ENCODE measurements at regions not wholly inside any gene's neighbourhood (a gene's known extent, or its start where the extent isn't known, plus 50 kb on each side); places are given as distances from the start of the nearest gene placed in this dataset.

DNA sequence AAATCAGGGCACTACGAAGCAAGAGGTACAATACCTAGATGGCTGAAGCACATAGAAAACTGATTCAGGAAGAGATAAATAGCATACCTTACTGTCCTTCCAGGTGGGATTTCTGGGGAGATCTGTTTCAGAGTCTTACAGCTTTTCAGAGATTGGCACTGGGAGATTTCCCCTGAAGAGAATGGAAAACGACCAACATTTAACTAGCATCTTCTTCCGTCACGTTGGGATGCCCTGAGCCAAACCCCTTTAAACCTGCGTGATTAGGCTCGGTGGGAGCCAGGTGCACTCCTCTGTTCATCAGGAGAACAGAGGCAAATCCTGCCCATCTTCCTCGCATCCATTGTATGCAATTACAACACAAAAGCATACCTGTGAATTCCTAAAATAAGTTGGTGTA lies 614.5 kb downstream of the HDGFL1 start:
- no peak for DNase-seq (ENCODE audit: low read depth in 4 of 4, low spot score in 3 of 4)

- peak in 3 of 4 donors; percentile 36 to 43 (median 42) for DNase-seq (ENCODE audit: low read depth in 4 of 4, low spot score in 3 of 4)
Measured at GRCh38 chr6:23184351-23184750, 615.0 kb downstream of the HDGFL1 start.

DNA sequence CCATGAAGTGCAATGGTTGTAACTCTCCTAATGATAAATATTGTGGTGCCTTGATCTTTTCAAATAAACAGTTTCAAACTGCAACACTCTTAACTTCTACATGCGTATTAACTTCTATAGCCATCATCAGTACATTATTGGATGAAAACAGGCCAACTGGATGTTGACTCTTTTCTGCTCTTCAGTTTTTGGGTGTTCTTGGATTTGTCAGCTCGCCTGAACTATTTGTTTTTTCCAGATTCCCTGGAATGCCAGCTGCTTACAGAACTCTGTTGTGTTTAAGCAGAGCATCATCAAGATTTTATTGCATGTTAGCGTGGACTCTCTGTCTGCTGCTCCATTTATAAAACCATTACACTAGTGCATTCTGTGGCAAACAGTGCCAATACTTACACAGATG lies 626.1 kb downstream of the HDGFL1 start:
- DNase-seq (ENCODE audit: low read depth in 4 of 4, low spot score in 3 of 4), result no peak

DNA sequence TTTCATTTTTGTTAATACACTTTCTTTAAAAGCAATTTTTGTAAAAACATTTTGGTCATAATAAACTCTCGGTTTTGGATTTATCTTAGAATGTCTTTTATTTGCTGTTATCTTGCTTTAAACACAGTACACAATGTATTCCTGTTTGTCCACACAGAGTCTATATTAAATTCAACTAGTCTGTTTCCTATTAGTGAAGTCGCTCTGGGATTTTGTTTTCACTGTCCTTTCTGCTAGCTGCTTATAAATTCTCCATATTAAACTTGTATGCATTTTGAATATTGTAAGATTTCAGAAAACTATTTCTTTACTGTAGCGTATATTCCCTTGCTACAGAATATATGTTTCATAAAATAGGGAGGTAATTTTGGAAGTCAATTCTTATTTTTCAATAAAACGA lies 630.2 kb downstream of the HDGFL1 start:
- DNase-seq (ENCODE audit: low read depth in 4 of 4, low spot score in 3 of 4), result no peak

GRCh38 chr6:23200946-23201345 lies 631.6 kb downstream of the HDGFL1 start:
- peak in 3 of 4 donors; percentile 28 to 42 (median 40) for DNase-seq (ENCODE audit: low read depth in 4 of 4, low spot score in 3 of 4)

GRCh38 chr6:23202207-23202606 lies 632.8 kb downstream of the HDGFL1 start:
- no peak for DNase-seq (ENCODE audit: low read depth in 4 of 4, low spot score in 3 of 4)

- DNase-seq (ENCODE audit: low read depth in 4 of 4, low spot score in 3 of 4), result no peak
Measured at GRCh38 chr6:23212398-23212797, 643.0 kb downstream of the HDGFL1 start.

DNA sequence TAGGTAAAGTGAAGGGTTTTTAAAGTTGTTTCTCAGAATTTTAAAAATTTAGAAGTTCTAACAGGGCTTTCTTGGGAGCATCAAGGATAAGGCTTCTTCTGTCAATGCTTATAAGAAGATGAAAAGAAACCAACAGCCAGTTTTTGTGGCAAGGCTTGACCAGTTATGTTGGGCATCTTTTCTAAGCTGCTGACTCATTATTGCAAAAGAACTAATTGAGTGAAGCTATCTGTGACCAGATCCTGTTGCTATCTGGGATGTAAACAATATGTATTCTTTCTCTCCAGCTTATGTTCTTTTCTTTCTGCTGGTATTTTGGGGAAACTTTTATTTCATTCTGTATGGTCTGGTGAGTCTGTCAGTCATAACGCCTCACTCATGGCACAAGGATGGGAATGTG lies 643.8 kb downstream of the HDGFL1 start:
- DNase-seq (ENCODE audit: low read depth in 4 of 4, low spot score in 3 of 4), result no peak

DNA sequence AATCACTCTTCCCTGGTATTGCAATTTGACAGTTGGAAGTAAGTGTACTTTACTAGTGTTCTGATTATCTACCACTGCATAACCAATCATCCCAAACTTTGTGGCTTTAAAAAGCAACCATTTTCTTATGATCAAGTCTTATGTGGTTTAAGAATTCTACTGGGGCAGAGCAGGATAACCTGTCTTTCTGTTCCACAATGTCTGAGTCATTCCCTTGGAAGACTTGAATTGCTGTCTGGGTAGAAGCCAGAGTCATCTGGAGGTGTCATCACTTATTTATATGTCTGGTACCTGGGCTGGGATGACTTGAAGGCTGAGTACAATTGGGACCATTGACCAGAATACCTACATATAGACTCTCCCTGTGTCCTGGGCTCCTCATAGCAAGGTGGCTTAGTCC lies 644.3 kb downstream of the HDGFL1 start:
- DNase-seq (ENCODE audit: low read depth in 4 of 4, low spot score in 3 of 4), result no peak

- no peak for DNase-seq (ENCODE audit: low read depth in 4 of 4, low spot score in 3 of 4)
Measured at GRCh38 chr6:23218751-23219150, 649.4 kb downstream of the HDGFL1 start.

DNA sequence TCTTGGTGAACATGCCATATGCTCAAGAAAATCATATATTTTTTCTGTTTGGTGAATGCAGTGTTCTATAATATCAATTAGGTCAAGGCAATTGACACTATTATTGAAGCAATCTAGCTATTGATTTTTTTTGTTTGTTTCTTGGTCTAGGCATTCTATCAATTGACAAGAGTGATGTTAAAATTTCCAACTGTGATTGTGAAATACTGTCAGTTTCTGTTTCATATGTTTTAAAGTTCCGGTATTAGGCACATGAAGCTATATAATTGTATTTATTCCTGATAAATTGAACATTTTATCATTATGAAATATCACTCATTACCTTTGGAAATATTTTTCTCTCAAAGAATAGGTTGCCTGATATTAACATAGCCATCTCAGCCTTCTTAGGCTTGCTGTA lies 653.4 kb downstream of the HDGFL1 start:
- no peak for DNase-seq (ENCODE audit: low read depth in 4 of 4, low spot score in 3 of 4)

GRCh38 chr6:23224540-23224939 lies 655.2 kb downstream of the HDGFL1 start:
- DNase-seq (ENCODE audit: low read depth in 4 of 4, low spot score in 3 of 4), result no peak

GRCh38 chr6:23228439-23229024 lies 659.2 kb downstream of the HDGFL1 start:
- no peak for DNase-seq (ENCODE audit: low read depth in 4 of 4, low spot score in 3 of 4)

DNA sequence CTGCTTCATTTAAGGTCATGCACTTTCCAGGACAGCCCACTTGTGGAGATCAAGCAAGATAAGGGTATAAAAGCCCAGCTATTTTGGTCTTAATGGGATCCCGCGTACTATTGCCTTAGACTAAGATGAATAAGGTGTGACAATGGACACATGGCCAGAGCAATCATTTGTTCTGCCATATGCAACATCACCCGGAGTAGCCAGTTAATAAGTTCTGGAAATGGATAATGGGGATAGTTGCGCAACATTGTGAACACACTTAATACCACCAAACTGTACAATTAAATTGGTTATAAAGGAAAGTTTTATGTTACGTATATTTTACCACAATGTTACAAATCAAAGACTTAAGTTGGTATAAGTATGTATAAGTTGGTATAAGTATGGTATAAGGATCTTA lies 674.5 kb downstream of the HDGFL1 start:
- DNase-seq (ENCODE audit: low read depth in 4 of 4, low spot score in 3 of 4), result no peak

GRCh38 chr6:23244300-23244699 lies 674.9 kb downstream of the HDGFL1 start:
- DNase-seq (ENCODE audit: low read depth in 4 of 4, low spot score in 3 of 4), result no peak

DNA sequence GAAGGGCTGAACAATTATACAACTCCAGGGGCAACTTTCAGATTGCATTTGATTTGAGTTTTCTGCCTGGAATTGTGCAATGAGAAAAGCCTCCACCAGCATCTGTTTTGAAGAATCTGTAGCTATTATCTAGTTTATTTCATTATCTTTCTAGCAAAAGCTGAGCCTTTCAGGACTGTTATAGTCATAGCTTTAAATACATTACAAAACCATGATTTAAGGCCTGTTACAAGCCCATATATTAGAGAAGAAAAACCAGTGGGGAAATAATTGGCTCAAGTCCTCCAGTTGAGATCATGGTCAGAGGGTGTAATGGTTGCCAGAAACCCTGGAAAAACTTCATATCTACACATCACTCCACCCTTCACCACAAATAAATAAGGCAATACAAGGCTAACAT lies 676.2 kb downstream of the HDGFL1 start:
- DNase-seq (ENCODE audit: low read depth in 4 of 4, low spot score in 3 of 4), result no peak

DNA sequence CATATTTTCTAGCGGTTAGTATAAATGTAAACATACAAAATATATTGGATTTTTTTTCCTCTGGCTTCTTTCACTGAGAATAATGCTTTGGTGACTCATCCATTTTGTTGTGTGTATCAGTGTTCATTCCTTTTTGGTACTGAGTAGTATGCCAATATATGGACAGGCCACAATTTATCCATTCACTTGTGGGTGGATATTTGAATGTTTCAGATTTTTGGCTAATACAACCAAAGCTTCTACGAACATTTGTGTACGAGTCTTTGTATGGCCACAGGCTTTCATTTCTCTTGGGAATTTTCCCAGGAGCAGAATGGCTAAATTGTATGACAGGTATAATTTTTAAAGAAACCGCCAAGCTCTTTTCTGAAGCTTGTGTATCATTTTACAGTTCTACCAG lies 677.5 kb downstream of the HDGFL1 start:
- no peak for DNase-seq (ENCODE audit: low read depth in 4 of 4, low spot score in 3 of 4)

- no peak for DNase-seq (ENCODE audit: low read depth in 4 of 4, low spot score in 3 of 4)
Measured at GRCh38 chr6:23250556-23250955, 681.2 kb downstream of the HDGFL1 start.

- no peak for DNase-seq (ENCODE audit: low read depth in 4 of 4, low spot score in 3 of 4)
Measured at GRCh38 chr6:23262864-23263263, 693.5 kb downstream of the HDGFL1 start.

DNA sequence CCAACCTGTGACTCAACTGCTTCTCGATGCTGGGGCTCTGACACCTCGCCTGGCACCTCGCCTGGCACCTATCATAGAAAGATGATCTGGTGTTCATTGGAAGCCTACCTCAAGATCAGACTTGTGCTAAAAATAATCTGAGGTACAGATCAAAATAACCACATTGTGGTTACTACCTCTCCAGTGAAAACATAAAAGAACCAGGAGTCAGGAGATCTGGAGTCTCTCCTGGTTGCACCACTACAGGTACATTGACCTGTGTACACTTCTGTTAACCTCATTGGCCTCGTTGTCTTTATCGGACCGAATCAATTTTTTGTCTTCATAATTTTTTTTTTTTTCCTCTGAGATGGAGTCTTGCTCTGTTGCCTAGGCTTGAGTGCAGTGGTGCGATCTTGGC lies 695.9 kb downstream of the HDGFL1 start:
- DNase-seq (ENCODE audit: low read depth in 4 of 4, low spot score in 3 of 4), result no peak

DNA sequence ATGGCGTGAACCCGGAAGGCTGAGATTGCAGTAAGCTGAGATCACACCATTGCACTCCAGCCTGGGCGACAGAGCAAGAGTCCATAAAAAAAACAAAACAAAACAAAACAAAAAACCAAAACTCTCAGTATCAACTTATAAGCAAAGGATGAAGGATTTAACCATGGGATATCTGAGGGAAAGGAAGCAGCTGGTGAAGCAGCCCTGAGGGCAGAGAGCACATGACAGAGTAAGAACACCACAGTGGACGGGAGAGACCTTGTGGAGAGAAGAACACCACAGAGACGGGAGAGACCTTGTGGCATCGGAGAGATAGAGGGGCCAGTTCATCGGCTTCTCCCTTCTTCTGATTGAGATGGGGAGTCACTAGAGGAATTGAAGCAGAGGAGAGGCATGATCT lies 697.2 kb downstream of the HDGFL1 start:
- DNase-seq (ENCODE audit: low read depth in 4 of 4, low spot score in 3 of 4), result no peak

DNA sequence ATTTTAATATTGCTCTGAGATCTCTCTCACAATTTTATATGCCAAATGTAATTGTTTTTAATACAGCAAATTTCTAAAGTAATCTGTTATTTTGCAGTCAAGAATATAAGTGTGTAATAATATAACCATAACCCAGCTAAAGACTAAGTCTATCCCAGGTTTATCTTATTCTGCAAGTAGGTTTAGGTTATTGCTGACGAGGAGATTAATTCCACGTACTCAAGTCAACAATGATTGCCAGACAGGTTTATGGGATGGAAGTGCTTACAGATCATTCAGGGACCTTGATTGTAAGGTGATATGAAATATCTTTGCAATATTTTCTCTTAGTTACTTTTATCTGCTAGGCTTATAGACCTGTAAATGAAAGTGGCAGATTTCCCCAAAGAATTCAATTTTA lies 698.3 kb downstream of the HDGFL1 start:
- no peak for DNase-seq (ENCODE audit: low read depth in 4 of 4, low spot score in 3 of 4)

GRCh38 chr6:23268348-23268747 lies 699.0 kb downstream of the HDGFL1 start:
- no peak for DNase-seq (ENCODE audit: low read depth in 4 of 4, low spot score in 3 of 4)
